Neural progenitor cell (in vitro differentiated cells): ENCODE measurements at regions not wholly inside any gene's neighbourhood (a gene's known extent, or its start where the extent isn't known, plus 50 kb on each side); places are given as distances from the start of the nearest gene placed in this dataset.

ENCODE experiments used
- DNase-seq: peaks from one replicate; pipeline ENCODE4 v3.0.0-alpha.2; 2016; ENCODE audit warnings: low spot score
- H2AFZ ChIP-seq: fragments of 200-600 bp; sonication (generic); replicated peaks from 2 replicates; pipeline ENCODE4 v1.6.1; 2016; ENCODE audit warnings: antibody characterized with exemption
- H3F3A ChIP-seq: fragments of 200-600 bp; sonication (generic); 2 replicates; pipeline ENCODE4 v1.6.1; 2016; ENCODE audit warnings: antibody characterized with exemption, low read depth
- H3K27ac ChIP-seq: fragments of 200-600 bp; sonication (generic); 2 replicates; pipeline ENCODE4 v1.5.1; 2016; ENCODE audit warnings: mild to moderate bottlenecking
- H3K27me3 ChIP-seq: fragments of 200-600 bp; sonication (generic); 2 replicates; pipeline ENCODE4 v1.6.1; 2016; ENCODE audit warnings: mild to moderate bottlenecking, moderate library complexity
- H3K36me3 ChIP-seq: fragments of 200-600 bp; sonication (generic); 2 replicates; pipeline ENCODE4 v1.5.1; 2016
- H3K4me1 ChIP-seq: fragments of 200-600 bp; sonication (generic); 2 replicates; pipeline ENCODE4 v1.6.1; 2016; ENCODE audit warnings: mixed run types
- H3K4me2 ChIP-seq: fragments of 200-600 bp; sonication (generic); 2 replicates; pipeline ENCODE4 v1.6.1; 2016
- H3K4me3 ChIP-seq: fragments of 200-600 bp; sonication (generic); 2 replicates; pipeline ENCODE4 v1.5.1; 2016
- H3K79me2 ChIP-seq: fragments of 200-600 bp; sonication (generic); 2 replicates; pipeline ENCODE4 v1.6.1; 2016; ENCODE audit warnings: low read depth
- H3K9ac ChIP-seq: fragments of 200-600 bp; sonication (generic); 2 replicates; pipeline ENCODE4 v1.6.1; 2016
- H3K9me3 ChIP-seq: fragments of 200-600 bp; sonication (generic); 2 replicates; pipeline ENCODE4 v1.5.1; 2016; ENCODE audit warnings: low read depth
- H4K20me1 ChIP-seq: fragments of 200-600 bp; sonication (generic); 2 replicates; pipeline ENCODE4 v1.6.1; 2016; ENCODE audit warnings: low read depth
- H3K27ac Mint-ChIP-seq: 3 replicates; pipeline ENCODE4 v1.8.0; 2021; ENCODE audit warnings: mixed read lengths
- H3K27me3 Mint-ChIP-seq: 2 replicates; pipeline ENCODE4 v1.8.0; 2022; ENCODE audit warnings: low read depth, mild to moderate bottlenecking, inconsistent platforms, moderate library complexity, mixed read lengths; ENCODE audit not compliant: insufficient read depth
- H3K36me3 Mint-ChIP-seq: 3 replicates; pipeline ENCODE4 v1.8.0; 2021; ENCODE audit warnings: mixed read lengths
- H3K4me1 Mint-ChIP-seq: 3 replicates; pipeline ENCODE4 v1.8.0; 2021; ENCODE audit warnings: mixed read lengths
- H3K4me3 Mint-ChIP-seq: 3 replicates; pipeline ENCODE4 v1.8.0; 2021; ENCODE audit warnings: mild to moderate bottlenecking, moderate library complexity, mixed read lengths
- H3K9me3 Mint-ChIP-seq: 3 replicates; pipeline ENCODE4 v1.8.0; 2020; ENCODE audit warnings: mixed read lengths
- CTCF ChIP-seq: fragments of 200-600 bp; sonication (generic); IDR thresholded peaks from 2 replicates; pipeline ENCODE4 v1.5.1; 2017; ENCODE audit warnings: antibody characterized with exemption, mild to moderate bottlenecking
- EZH2 ChIP-seq: fragments of 200-600 bp; sonication (generic); IDR thresholded peaks from 2 replicates; pipeline ENCODE4 v1.6.1; 2017; ENCODE audit warnings: antibody characterized with exemption, mild to moderate bottlenecking, moderate library complexity
- EZH2phosphoT487 ChIP-seq: fragments of 200-600 bp; sonication (generic); IDR thresholded peaks from 2 replicates; pipeline ENCODE4 v1.6.1; 2017; ENCODE audit warnings: antibody characterized with exemption

- Histone ChIP-seq H3K79me2 (no peaks in the 10 kb centered on the region), H2AFZ (no peak overlapping the region), H3K9ac (no peak overlapping the region), H3K36me3 (no peaks in the 10 kb centered on the region), H3K27me3 (no peaks in the 10 kb centered on the region), H3K4me1 (peaks cover 29% of the 10 kb centered on the region), H3F3A (no peaks in the 10 kb centered on the region), H4K20me1 (peaks cover 5% of the 10 kb centered on the region), H3K9me3 (no peaks in the 10 kb centered on the region), H3K4me3 (no peak overlapping the region), H3K4me2 (no peak overlapping the region), H3K27ac (no peak overlapping the region)
- H3K27ac Mint-ChIP-seq = no peak overlapping the region
- H3K4me3 Mint-ChIP-seq = no peak overlapping the region
- no peaks in the 10 kb centered on the region for H3K36me3 Mint-ChIP-seq
- TF ChIP-seq EZH2 (no peak), EZH2phosphoT487 (no peak), CTCF (no peak)
- H3K9me3 Mint-ChIP-seq = no peaks in the 10 kb centered on the region
- H3K4me1 Mint-ChIP-seq = peaks cover 27% of the 10 kb centered on the region
- H3K27me3 Mint-ChIP-seq = no peaks in the 10 kb centered on the region
- no peak for DNase-seq
These were observed 67.8 kb upstream of the GRIP1 start for GRCh38 chr12:66746489-66747201.

- Histone ChIP-seq H3K27ac (no peak overlapping the region), H3K4me2 (no peak overlapping the region), H2AFZ (no peak overlapping the region), H3F3A (no peaks in the 10 kb centered on the region), H3K9ac (no peak overlapping the region), H3K9me3 (no peaks in the 10 kb centered on the region), H4K20me1 (no peaks in the 10 kb centered on the region), H3K4me3 (no peak overlapping the region), H3K4me1 (peaks cover 8% of the 10 kb centered on the region), H3K36me3 (no peaks in the 10 kb centered on the region), H3K27me3 (no peaks in the 10 kb centered on the region), H3K79me2 (no peaks in the 10 kb centered on the region)
- peaks cover 18% of the 10 kb centered on the region for H3K4me1 Mint-ChIP-seq
- H3K4me3 Mint-ChIP-seq = no peak overlapping the region
- H3K27me3 Mint-ChIP-seq = no peaks in the 10 kb centered on the region
- H3K9me3 Mint-ChIP-seq = no peaks in the 10 kb centered on the region
- DNase-seq = no peak
- no peak for TF ChIP-seq CTCF
- no peak for TF ChIP-seq EZH2phosphoT487
- no peak for TF ChIP-seq EZH2
- no peak overlapping the region for H3K27ac Mint-ChIP-seq
- H3K36me3 Mint-ChIP-seq = no peaks in the 10 kb centered on the region
These were observed 72.7 kb upstream of the GRIP1 start for GRCh38 chr12:66751432-66752113.

GRCh38 chr12:66753810-66754209 lies 74.9 kb upstream of the GRIP1 start:
- no peaks in the 10 kb centered on the region for H3K27me3 Mint-ChIP-seq
- no peak overlapping the region for H3K4me3 Mint-ChIP-seq
- H3K27ac Mint-ChIP-seq = no peak overlapping the region
- DNase-seq = no peak
- H3K27ac ChIP-seq = no peak overlapping the region
- no peaks in the 10 kb centered on the region for H3F3A ChIP-seq
- no peaks in the 10 kb centered on the region for H3K9me3 Mint-ChIP-seq
- H2AFZ ChIP-seq = no peak overlapping the region
- H3K4me1 Mint-ChIP-seq = peaks cover 14% of the 10 kb centered on the region
- no peaks in the 10 kb centered on the region for H3K36me3 Mint-ChIP-seq
- no peaks in the 10 kb centered on the region for H3K4me1 ChIP-seq
- no peaks in the 10 kb centered on the region for H3K9me3 ChIP-seq
- TF ChIP-seq EZH2 = no peak
- TF ChIP-seq EZH2phosphoT487 = no peak
- H4K20me1 ChIP-seq = no peaks in the 10 kb centered on the region
- H3K79me2 ChIP-seq = no peaks in the 10 kb centered on the region
- no peaks in the 10 kb centered on the region for H3K36me3 ChIP-seq
- no peaks in the 10 kb centered on the region for H3K27me3 ChIP-seq
- H3K4me2 ChIP-seq = no peak overlapping the region
- H3K4me3 ChIP-seq = no peak overlapping the region
- H3K9ac ChIP-seq = no peak overlapping the region
